GM10266 (cell line): ENCODE measurements at regions not wholly inside any gene's neighbourhood (a gene's known extent, or its start where the extent isn't known, plus 50 kb on each side); places are given as distances from the start of the nearest gene placed in this dataset.

Experiments used
- DNase-seq: peaks from one replicate; pipeline ENCODE4 v3.0.0; 2012; ENCODE audit errors: extremely low spot score
- TF ChIP-seq, protein P1 (sequence below): IDR thresholded peaks from 2 replicates; pipeline ENCODE4 v1.5.1; 2012; ENCODE audit warnings: mild to moderate bottlenecking, low read depth; ENCODE audit not compliant: control insufficient read depth, insufficient read depth; ENCODE audit errors: missing control alignments

DNA sequence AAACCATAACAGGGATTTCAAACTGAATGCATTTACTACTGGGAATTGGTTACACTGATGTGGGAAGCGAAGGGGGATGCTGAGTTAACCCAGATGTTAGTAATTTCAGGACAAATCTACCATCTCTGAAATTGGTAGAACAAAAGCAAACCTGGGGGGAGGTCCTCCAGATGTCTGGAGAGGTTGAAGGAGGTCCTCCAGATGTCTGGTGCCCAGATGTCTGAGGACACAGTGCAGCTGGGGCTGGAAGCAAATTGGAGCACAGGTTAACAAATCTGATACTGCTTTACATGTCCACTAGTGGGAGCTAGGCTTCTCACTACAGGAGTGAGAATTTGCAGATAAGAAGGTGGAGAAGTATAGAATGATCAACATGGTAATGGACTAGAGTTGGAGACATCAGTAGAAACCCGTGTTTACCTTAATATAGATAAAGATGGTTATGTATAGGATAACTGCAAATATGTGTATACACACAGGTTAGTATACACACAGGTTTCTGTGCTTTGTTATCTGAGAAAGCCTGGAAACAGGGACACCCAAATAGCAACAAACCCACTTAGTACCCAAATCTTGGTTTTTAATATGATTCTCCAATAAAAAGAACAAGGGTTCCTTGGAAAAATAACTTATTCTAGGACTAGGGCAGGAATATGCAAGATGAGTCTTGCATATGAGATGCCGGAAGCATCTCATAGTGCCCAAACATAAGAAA, 162.5 kb downstream of the C12orf50 start:
- DNase-seq = no peak
- TF ChIP-seq, protein P1, sequence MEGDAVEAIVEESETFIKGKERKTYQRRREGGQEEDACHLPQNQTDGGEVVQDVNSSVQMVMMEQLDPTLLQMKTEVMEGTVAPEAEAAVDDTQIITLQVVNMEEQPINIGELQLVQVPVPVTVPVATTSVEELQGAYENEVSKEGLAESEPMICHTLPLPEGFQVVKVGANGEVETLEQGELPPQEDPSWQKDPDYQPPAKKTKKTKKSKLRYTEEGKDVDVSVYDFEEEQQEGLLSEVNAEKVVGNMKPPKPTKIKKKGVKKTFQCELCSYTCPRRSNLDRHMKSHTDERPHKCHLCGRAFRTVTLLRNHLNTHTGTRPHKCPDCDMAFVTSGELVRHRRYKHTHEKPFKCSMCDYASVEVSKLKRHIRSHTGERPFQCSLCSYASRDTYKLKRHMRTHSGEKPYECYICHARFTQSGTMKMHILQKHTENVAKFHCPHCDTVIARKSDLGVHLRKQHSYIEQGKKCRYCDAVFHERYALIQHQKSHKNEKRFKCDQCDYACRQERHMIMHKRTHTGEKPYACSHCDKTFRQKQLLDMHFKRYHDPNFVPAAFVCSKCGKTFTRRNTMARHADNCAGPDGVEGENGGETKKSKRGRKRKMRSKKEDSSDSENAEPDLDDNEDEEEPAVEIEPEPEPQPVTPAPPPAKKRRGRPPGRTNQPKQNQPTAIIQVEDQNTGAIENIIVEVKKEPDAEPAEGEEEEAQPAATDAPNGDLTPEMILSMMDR = peak; percentile 30

DNA sequence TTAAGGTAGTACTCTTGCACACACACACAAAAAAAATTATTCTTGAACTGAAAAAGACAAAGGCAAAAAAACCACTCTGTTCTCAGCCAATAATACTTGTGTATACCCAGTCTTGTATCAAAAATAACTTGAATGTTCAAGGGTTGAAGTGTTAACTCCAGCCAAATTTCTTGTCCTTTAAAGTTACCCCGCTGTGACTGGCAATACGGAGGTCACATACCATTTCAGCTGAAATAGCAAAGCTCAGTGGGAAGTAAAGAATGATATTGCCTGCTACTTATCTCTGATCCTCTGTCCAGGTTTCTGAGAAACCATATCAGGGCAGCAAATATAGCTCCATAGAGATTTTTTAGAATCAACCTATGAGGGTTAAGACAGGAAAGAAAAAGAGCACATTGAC, 167.4 kb downstream of the C12orf50 start:
- no peak for DNase-seq
- TF ChIP-seq, protein P1 = no peak

DNA sequence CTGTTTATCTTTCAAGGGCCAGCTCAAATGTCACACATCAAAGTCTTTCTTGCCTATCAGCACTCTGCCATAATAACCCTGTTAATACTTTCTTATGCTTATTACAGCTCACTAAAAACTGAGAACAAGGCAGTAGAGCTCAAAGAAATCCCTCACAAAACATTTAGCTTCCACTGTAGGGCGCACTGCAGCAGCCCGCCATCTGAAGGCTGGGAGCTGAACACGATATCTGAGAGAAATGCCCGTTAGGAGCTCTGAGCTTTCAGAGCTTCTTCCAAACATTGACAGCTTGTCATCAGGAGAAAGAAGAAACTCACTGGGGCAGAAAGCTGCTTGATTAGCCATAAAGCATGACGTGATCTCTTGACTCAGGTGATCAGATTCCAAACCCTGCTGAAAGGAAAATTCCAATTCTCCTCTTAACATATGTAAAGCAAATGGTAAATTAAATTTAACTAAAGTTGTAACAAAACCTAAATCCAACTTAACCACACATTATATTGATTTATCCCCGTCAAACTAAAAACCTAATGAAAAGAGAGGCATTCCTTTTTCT, 175.7 kb downstream of the C12orf50 start:
- DNase-seq = no peak
- TF ChIP-seq, protein P1 = no peak

DNA sequence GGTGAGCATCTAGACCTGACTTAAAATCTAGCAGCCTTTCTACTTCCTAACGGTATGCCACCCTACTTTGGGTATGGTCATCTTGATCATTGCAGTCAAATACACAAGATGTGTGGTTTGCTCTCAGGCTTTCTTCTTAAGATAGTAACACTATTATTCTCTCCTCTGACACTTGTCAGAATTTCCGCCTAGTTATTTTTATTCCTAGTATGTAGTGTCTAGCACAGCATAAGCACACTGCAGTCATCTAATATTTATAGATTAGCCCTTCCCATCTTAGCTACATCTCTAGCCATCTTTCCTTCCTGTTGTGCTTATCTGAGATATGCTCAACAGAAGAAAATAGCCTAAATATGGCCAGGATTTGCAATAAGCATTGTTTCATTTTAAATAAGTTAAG, 180.1 kb downstream of the C12orf50 start:
- peak; percentile 3 for DNase-seq
- TF ChIP-seq, protein P1 = no peak

DNA sequence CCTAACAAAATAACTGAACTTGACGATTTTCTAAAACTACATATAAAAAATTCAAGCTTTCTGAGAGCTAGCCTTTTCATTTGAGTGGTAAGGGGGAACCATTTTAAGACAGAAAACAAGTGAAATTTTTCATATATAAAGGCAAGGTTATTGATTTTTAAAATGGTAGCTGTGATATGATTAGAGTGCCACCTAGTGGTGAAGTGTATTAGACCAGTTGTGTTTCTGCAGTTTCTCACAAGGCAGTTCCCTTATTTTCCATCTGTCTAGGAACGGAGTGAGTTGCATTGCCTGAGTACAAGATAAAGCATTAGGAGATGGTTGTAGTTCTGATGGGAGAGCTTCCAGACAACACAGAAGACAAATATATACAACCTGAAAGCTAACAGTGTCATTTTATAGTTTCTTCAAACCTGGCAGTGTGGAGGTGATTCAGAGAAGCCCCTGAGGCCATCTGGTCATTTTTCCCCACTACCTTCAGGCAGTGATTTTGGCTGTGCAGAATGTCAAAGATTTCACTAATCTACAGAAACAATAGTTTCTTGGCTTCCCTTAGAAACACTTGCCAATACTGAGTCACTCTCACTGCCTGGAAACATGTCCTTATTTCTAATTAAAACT, 180.8 kb downstream of the C12orf50 start:
- DNase-seq = peak; percentile 22
- TF ChIP-seq, protein P1 = peak; percentile 74

DNA sequence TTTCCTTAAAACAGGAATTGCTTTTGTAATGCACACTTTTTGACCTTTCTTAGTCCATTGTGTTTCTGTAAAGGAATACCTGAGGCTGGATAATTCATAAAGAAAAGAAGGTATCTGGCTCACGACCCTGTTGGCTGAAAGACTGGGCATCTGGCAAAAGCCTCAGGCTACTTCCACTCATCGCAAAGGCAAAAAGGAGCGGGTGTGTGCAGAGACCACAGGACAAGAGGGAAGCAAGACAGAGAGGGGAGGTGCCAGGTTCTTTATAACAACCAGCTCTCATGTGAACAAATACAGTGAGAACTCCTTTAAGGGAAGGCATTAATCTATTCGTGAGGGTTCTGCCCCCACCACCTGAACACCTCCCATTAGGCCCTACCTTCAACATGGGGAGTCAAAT, 182.1 kb downstream of the C12orf50 start:
- no peak for DNase-seq
- TF ChIP-seq, protein P1 = no peak

DNA sequence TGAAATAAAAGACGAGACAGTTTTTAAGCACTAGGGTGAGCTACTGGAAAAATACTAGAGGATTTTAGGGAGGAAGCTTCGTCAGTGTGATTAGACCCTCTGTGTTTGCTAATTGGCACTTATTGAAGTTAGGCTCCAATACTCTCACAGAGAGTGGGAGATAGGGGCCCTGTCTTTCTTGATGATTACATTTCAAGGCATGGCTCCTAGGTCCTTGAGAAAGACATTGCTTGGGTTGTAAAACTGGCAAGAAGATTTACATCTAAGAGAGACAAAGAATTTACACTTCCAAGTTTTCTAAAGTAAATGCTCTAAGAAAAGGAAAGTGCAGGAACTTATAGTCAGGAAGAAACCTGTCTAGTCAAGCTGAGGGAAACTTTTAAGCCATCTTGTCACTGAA, 183.2 kb downstream of the C12orf50 start:
- TF ChIP-seq, protein P1 = no peak

More for the DNA sequence above, 183.2 kb downstream of the C12orf50 start:
- DNase-seq = no peak
